ENCODE measurements at regions not wholly inside any gene's neighbourhood (a gene's known extent, or its start where the extent isn't known, plus 50 kb on each side); places are given as distances from the start of the nearest gene placed in this dataset.

DNA sequence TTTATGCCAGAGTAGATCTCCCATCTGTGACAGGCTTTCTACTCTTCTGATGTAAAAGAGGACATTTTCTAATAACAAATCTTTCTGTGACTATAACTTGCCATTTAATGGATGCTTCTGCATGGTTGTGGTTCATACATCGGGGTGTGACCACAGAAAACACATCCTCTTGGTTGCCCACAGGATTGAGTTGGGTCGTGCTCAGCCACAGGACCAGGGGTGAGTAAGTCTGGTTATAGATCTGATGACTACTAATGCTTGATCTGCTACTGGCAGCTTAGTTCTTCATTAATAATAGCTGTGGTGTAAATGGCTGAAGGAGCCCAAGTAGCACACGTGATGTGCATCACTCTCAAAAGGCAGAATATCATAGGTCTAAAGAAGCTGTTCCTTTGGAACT lies 328.2 kb downstream of the RWDD3 start:
- POLR2A ChIA-PET, result no interaction called here
- CTCF ChIA-PET, result no interaction called here
- H3K4me3 ChIP-seq (ENCODE audit: low read depth, low read length), result no peak overlapping the region

GRCh38 chr1:95572002-95572401 lies 338.0 kb downstream of the RWDD3 start:
- Histone ChIP-seq H3K4me1 (ENCODE audit: control insufficient read depth, insufficient read depth, low read length) (no peaks in the 10 kb centered on the region), H3K4me3 (ENCODE audit: low read depth, low read length) (no peak overlapping the region), H3K27ac (ENCODE audit: extremely low read depth, low read depth, low read length) (no peak overlapping the region), H3K9me3 (ENCODE audit: control insufficient read depth, insufficient read depth, low read depth, low read length) (no peaks in the 10 kb centered on the region), H3K36me3 (ENCODE audit: control insufficient read depth in 2 of 2, insufficient read depth in 1 of 2, low read length in 2 of 2) (no peaks in the 10 kb centered on the region)
- ChIA-PET POLR2A (no interaction called here), CTCF (no interaction called here)
- TF ChIP-seq PRDM1 (tag by site-specific recombination; IDR thresholded peaks at IDR 0.05) (no peak), ZNF146 (tag by site-specific recombination; IDR thresholded peaks at IDR 0.05) (no peak), ZNF157 (tag by site-specific recombination; IDR thresholded peaks at IDR 0.05) (peak; percentile 69), ZNF121 (tag by site-specific recombination; IDR thresholded peaks at IDR 0.05) (no peak), KLF8 (tag by site-specific recombination; IDR thresholded peaks at IDR 0.05) (no peak)

More for the DNA sequence above, 328.2 kb downstream of the RWDD3 start:
- Histone ChIP-seq H3K4me1 (ENCODE audit: control insufficient read depth, insufficient read depth, low read length) (no peaks in the 10 kb centered on the region), H3K9me3 (ENCODE audit: control insufficient read depth, insufficient read depth, low read depth, low read length) (no peaks in the 10 kb centered on the region), H3K27ac (ENCODE audit: extremely low read depth, low read depth, low read length) (no peak overlapping the region), H3K36me3 (ENCODE audit: control insufficient read depth in 2 of 2, insufficient read depth in 1 of 2, low read length in 2 of 2) (no peaks in the 10 kb centered on the region)
- no peak for TF ChIP-seq FEZF1 (tag by site-specific recombination; IDR thresholded peaks at IDR 0.05)

DNA sequence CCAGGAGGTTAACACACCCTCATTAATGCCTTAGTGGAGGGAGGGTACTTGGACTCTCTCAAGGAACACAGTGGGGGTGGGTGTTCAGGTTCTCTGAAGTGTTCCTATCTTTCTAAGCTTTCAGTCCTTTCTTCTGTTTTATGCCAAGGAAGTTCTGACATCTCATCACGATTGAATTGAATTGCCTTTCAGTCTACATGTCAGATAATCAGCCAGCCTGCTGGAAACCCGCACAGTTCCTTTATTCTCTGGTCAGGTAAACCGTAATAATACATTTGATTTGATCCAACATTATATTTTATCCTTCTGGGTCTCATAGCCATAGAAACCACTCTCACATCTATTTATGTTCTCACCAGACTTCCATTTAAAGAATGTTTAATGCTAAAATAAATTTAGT lies 339.0 kb downstream of the RWDD3 start:
- no peaks in the 10 kb centered on the region for H3K4me1 ChIP-seq (ENCODE audit: control insufficient read depth, insufficient read depth, low read length)
- H3K4me3 ChIP-seq (ENCODE audit: low read depth, low read length), result no peak overlapping the region
- H3K9me3 ChIP-seq (ENCODE audit: control insufficient read depth, insufficient read depth, low read depth, low read length), result no peaks in the 10 kb centered on the region
- no peaks in the 10 kb centered on the region for H3K36me3 ChIP-seq (ENCODE audit: control insufficient read depth in 2 of 2, insufficient read depth in 1 of 2, low read length in 2 of 2)
- ChIA-PET POLR2A (no interaction called here), CTCF (no interaction called here)
- TF ChIP-seq ZNF404 (tag by site-specific recombination; IDR thresholded peaks at IDR 0.05) (no peak), ZNF114 (tag by site-specific recombination; IDR thresholded peaks at IDR 0.05) (no peak)
- no peak overlapping the region for H3K27ac ChIP-seq (ENCODE audit: extremely low read depth, low read depth, low read length)

DNA sequence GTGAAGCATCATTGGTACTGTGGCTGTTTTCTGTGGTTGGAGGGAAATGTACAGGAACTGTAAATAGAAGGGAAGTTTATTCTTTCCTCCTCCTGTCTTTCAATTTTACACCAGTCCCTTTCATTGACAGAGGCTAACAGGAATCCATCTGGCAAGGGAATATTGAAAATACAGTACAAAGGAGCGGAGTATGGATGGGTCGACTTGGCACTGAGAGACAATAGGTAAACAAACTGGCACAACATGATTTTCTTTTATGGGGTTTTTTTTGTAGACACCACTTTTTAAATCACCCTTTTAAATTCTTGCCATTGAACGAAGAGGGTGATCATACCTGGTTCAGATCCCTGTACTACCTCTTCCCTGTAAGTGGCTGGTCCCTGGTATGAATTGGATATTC lies 341.3 kb downstream of the RWDD3 start:
- POLR2A ChIA-PET, result no interaction called here
- TF ChIP-seq ZNF654 (tag by site-specific recombination; IDR thresholded peaks at IDR 0.05; ENCODE audit: low read depth), result no peak
- no peak for TF ChIP-seq FEZF1 (tag by site-specific recombination; IDR thresholded peaks at IDR 0.05)
- TF ChIP-seq, protein P1, sequence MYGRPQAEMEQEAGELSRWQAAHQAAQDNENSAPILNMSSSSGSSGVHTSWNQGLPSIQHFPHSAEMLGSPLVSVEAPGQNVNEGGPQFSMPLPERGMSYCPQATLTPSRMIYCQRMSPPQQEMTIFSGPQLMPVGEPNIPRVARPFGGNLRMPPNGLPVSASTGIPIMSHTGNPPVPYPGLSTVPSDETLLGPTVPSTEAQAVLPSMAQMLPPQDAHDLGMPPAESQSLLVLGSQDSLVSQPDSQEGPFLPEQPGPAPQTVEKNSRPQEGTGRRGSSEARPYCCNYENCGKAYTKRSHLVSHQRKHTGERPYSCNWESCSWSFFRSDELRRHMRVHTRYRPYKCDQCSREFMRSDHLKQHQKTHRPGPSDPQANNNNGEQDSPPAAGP (tag by site-specific recombination; IDR thresholded peaks at IDR 0.05), result no peak
- Histone ChIP-seq H3K4me3 (ENCODE audit: low read depth, low read length) (no peak overlapping the region), H3K27ac (ENCODE audit: extremely low read depth, low read depth, low read length) (no peak overlapping the region), H3K9me3 (ENCODE audit: control insufficient read depth, insufficient read depth, low read depth, low read length) (no peaks in the 10 kb centered on the region), H3K36me3 (ENCODE audit: control insufficient read depth in 2 of 2, insufficient read depth in 1 of 2, low read length in 2 of 2) (no peaks in the 10 kb centered on the region), H3K4me1 (ENCODE audit: control insufficient read depth, insufficient read depth, low read length) (no peaks in the 10 kb centered on the region)
- CTCF ChIA-PET, result no interaction called here

DNA sequence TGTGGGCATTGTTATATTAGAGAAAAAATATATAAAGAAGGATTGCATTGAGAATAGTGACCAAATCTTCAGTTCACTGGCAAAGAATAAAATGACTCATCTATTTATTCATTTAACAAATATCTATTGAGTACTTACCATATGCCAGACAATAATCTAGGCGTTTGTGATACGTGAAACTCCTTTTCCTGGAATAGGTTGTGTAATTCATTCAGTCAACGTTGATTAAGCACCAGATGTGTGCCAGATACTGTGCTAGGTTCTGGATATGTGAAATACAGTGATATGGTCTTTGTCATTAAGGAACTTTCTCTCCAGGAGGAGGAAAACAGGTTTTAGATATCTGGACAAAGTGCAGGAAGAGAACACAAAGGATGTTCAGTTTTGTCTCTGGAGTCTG lies 344.5 kb downstream of the RWDD3 start:
- POLR2A ChIA-PET, result no interaction called here
- CTCF ChIA-PET, result no interaction called here
- Histone ChIP-seq H3K36me3 (ENCODE audit: control insufficient read depth in 2 of 2, insufficient read depth in 1 of 2, low read length in 2 of 2) (no peaks in the 10 kb centered on the region), H3K9me3 (ENCODE audit: control insufficient read depth, insufficient read depth, low read depth, low read length) (no peaks in the 10 kb centered on the region), H3K27ac (ENCODE audit: extremely low read depth, low read depth, low read length) (no peak overlapping the region), H3K4me1 (ENCODE audit: control insufficient read depth, insufficient read depth, low read length) (no peaks in the 10 kb centered on the region), H3K4me3 (ENCODE audit: low read depth, low read length) (no peak overlapping the region)
- TF ChIP-seq ZNF529 (tag by site-specific recombination; IDR thresholded peaks at IDR 0.05; ENCODE audit: insufficient replicate concordance), result no peak
- TF ChIP-seq KLF16 (tag by site-specific recombination; IDR thresholded peaks at IDR 0.05), result no peak
- TF ChIP-seq ZNF302 (tag by site-specific recombination; IDR thresholded peaks at IDR 0.05; ENCODE audit: low read depth), result no peak
- no peak for TF ChIP-seq ZNF221 (tag by site-specific recombination; IDR thresholded peaks at IDR 0.05; ENCODE audit: borderline replicate concordance)
- no peak for TF ChIP-seq ZNF10 (tag by site-specific recombination; IDR thresholded peaks at IDR 0.05)
- no peak for TF ChIP-seq ZNF521 (tag by site-specific recombination; IDR thresholded peaks at IDR 0.05)
- TF ChIP-seq ZIC2 (tag by site-specific recombination; IDR thresholded peaks at IDR 0.05), result no peak
- no peak for TF ChIP-seq ZNF335 (tag by site-specific recombination; conservative IDR thresholded peaks at IDR 0.05)
- TF ChIP-seq, protein P2, sequence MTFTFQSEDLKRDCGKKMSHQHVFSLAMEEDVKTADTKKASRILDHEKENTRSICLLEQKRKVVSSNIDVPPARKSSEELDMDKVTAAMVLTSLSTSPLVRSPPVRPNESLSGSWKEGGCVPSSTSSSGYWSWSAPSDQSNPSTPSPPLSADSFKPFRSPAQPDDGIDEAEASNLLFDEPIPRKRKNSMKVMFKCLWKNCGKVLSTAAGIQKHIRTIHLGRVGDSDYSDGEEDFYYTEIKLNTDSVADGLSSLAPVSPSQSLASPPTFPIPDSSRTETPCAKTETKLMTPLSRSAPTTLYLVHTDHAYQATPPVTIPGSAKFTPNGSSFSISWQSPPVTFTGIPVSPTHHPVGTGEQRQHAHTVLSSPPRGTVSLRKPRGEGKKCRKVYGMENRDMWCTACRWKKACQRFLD (tag by site-specific recombination; IDR thresholded peaks at IDR 0.05), result no peak
- no peak for TF ChIP-seq ZNF341 (tag by site-specific recombination; IDR thresholded peaks at IDR 0.05; ENCODE audit: low read depth)
- TF ChIP-seq GLI2 (tag by site-specific recombination; IDR thresholded peaks at IDR 0.05; ENCODE audit: borderline replicate concordance, low read depth), result no peak
- TF ChIP-seq ZNF658 (tag by site-specific recombination; IDR thresholded peaks at IDR 0.05), result no peak
- TF ChIP-seq, protein P3, sequence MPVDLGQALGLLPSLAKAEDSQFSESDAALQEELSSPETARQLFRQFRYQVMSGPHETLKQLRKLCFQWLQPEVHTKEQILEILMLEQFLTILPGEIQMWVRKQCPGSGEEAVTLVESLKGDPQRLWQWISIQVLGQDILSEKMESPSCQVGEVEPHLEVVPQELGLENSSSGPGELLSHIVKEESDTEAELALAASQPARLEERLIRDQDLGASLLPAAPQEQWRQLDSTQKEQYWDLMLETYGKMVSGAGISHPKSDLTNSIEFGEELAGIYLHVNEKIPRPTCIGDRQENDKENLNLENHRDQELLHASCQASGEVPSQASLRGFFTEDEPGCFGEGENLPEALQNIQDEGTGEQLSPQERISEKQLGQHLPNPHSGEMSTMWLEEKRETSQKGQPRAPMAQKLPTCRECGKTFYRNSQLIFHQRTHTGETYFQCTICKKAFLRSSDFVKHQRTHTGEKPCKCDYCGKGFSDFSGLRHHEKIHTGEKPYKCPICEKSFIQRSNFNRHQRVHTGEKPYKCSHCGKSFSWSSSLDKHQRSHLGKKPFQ (tag by site-specific recombination; IDR thresholded peaks at IDR 0.05), result no peak
- TF ChIP-seq ZBTB17 (tag by site-specific recombination; IDR thresholded peaks at IDR 0.05), result no peak
- TF ChIP-seq SP7 (tag by site-specific recombination; IDR thresholded peaks at IDR 0.05), result no peak

Data from HEK293 (cell line).